SKM-1 treated with dmso at 0.1 percent for 144 hours (cell line): ENCODE measurements at regions not wholly inside any gene's neighbourhood (a gene's known extent, or its start where the extent isn't known, plus 50 kb on each side); places are given as distances from the start of the nearest gene placed in this dataset.

Experiments
- DNase-seq: peaks from one replicate; lab custom pipeline; 2025; ENCODE audit not compliant: unreplicated experiment; lab: John Stamatoyannopoulos, UW

DNA sequence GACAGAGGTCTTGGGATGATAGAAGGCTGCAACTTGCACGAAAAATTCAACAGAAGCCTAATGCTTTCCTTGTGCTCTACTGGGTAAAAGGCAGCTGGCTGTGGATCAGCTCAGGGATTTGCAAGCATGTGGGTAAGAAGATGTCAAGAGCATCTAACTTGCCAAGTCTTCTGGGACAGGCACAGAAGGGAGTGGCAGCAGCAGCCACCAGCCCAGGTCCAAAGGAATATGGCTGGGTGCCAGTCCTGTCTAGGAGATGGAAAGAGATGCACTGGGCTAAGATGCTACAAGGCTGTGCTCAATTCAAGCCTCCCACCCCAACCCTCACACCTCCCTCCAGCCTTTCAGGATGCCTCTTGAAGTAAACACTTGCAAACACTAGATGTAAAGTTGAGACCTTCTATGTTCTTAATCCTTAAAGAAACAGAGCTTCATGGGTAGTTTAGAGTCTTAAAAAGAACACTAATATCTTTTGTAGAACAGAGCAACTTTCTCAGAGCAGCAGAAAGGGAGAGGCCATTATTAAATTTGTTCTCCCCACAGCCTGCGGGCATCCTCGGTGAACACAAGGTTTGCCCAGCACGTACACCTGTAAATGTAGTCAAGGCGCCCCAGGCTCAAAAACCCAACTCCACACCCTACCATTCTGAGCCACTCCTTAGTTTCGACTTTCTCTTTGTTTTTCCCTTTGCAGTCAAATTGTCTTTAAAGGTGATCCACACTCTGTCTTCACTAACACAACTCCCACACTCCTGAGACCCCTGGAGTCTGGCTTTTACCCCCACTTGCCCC is 64.6 kb upstream of the BCAR3 start:
- DNase-seq: no peak

DNA sequence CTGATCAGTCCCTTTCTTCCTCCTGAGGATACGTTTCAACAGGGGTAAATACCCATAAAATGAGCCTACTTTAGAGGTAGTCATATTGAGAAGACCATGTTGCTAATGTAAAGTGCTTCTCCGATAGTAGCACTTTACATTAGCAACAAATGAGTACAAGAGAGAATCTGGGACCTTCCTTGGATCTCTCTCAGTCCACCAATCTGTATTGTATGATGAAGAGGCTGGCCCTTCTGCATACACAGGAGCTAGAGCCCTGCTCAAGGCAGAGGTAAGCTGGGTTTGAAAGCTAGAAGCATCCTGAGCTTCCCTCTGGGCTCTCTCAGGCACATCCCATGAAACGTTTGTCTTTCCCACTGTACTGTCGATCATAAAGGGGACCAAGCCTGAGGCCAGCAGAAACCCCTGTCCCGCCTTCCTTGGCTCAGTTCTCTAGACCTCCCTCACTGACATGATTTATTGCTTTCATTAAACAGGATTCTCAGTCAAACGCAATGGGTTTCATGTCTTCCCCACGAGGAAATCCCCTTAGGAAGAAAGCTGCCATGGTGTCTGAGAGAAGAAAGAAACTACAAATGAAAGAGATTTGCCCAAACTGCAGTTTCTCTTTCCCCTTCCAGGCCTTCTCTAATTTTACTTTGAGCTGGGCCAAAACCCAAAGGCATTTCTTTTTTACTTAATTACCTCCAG is 62.8 kb upstream of the BCAR3 start:
- DNase-seq: no peak

DNA sequence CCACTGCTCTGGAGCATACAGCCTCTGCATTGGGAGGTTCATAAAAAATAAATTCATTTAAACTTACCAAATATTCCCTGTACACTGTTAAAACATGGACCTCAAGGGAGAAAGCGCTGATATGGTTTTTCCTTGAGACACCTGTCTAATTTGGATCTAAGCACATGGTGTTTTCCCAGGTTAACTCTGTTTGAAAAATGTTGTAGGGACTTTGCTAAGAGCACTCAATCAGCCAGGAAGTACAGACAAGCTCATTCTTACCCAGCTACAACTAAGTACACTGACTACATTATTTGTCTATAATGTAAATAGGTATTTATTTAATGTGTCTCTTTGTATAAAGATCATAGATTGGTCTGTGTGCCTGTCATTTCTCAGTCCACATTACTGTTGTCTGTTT is 61.8 kb upstream of the BCAR3 start:
- DNase-seq: no peak

DNA sequence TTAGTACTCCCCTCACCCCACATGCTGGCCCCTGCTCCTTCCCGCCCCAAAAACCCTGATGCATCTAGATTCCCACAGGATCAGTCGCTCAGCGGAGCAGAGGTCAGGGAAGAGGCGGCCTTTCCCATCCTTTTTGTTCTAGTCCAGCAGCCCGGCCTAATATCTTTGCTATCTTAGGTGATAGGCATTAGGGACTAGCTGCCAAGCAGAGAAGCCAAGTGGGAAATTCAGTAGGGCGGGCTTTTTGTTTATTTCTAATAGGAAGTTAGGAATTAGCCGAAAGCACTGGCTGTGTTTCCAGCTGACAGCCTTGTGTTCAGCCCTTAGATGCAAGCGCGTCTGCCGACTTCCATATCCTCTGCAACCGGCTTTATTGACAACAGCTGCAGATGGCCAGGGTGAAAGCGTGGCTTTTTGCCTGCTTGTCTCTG is 59.0 kb upstream of the BCAR3 start:
- DNase-seq: no peak

DNA sequence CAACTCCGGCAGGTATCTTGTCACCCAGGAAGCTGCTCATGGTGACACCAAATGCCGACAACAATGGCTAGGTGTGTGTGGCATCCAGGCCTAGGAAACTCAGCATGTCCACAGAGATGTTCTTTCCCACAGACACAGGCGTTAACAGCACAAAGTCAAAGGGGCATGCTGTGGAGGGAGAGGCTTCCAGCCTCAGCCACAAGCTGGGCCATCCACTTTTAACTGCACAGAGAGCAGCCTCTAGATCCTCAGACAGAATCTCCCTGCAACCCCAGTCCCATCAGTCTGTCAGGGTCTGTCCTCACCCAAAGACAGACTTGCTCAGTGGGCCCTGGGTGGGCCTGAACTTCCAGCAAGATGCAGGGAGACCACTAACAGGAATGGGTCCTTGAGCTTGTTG is 58.5 kb upstream of the BCAR3 start:
- no peak for DNase-seq

DNA sequence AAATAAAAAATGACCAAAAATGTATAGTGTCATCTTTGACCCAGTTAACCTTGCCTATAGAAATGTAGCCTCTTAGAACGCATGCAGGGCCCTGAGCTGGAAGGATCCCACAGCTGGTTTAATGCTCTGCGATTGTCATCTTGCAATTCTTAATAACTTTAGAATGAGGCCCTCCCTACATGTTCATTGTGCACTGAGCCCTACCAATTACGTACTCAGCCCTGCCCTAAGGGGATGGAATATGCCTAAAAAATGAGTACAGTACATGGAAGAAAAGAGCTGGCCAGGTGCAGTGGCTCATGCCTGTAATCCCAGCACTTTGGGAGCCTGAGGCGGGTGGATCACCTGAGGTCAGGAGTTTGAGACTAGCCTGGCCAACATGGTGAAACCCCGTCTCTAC is 57.8 kb upstream of the BCAR3 start:
- no peak for DNase-seq

DNA sequence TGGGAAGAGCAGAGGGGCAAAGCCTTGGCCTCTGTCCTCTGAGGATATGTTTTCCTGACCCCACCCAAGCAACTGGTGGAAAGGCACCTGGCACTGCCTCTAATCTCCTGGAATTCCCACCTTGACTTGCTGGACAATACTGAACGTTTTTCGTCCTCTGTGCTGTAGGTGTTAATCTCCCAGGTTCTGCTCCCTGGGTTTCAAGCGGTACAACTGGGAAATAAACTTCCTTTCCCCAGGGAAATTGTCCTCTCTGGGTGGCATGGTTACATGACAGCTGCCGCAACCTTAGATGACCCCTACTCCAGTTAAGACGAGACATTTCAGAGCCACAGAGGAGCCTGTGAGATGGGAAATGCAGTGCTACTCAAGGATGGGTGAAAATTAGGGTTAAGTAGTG is 57.3 kb upstream of the BCAR3 start:
- DNase-seq: no peak

DNA sequence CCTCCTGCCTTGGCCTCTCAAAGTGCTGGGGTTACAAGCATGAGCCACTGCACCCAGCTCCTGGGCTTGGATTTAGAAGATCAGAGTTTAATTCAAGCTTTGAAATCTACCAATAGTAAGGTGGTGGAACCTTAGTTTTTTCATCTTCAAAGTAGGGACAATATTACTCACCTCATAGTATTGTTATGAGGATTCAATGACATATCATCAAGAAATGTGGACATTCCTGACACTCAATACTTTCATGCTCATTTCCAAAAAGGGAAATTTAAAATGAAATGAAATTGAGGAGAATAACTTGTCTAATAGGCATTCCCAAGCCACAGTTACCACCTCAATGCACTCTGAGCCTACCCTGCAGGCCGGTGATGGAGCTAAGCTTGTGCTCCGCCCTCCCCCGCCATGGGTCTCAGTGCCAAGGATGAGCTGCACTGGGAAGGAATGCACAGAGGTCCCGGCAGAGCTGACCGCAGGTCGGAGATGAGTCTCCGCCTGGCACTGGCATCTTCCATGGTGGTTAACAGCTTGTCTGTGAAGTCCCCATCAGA is 56.5 kb upstream of the BCAR3 start:
- no peak for DNase-seq

DNA sequence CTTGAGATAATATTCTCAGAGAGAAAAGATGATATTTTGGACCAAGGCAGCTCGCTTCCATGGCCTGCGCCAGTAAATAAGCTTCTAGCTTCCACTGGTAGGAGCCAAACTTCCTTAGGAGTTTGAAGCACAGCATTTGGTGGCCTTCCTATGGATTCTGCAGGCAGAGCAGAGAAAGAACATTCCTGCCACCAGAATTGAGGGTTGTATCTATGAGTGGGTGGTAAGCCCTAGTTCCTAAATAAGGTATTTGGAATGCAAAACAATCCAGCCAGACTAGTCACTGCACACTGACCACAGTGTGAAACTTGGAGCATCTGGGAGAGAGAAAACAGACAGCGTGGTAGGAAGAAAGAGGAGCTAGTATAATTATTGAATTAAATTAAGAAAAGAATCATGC is 54.1 kb upstream of the BCAR3 start:
- DNase-seq: no peak

DNA sequence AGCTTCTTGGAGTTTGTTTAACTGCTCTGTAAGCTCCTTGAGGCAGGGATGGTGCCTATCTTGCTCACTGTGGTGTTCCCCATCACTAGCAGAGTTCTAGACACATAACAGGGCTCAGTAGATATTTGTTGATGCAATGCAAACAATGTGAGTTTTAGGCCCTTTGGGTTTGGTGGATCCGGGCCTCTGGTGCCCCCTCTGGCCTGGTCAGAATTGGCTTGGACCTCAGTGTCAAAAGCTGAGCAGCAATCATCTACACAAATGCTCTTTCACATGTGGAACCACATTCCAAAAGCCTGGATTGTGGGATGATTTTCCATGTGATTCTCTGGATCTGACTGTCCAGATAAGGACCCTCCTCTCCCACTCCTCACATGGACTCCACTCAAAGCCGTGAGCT is 53.4 kb upstream of the BCAR3 start:
- DNase-seq: no peak

DNA sequence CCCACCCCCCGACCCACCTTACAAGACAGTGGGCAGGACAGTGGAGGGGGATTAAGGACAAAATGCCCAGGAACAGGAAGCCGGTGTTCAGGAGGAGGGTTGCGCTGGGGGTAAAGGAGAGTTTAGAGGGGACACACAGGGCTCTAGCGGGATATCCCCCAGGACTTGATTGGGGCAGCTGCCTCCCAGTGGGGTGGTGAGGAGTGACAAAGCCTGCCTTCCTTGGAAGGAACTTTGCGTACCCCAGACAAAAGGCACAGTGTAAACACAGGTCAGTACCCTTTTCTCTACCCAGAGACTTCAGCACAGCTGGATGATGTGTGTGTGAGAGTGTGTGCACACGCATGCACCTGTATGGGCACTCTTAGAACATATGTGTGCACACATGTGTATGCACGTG is 51.7 kb upstream of the BCAR3 start:
- DNase-seq: no peak

DNA sequence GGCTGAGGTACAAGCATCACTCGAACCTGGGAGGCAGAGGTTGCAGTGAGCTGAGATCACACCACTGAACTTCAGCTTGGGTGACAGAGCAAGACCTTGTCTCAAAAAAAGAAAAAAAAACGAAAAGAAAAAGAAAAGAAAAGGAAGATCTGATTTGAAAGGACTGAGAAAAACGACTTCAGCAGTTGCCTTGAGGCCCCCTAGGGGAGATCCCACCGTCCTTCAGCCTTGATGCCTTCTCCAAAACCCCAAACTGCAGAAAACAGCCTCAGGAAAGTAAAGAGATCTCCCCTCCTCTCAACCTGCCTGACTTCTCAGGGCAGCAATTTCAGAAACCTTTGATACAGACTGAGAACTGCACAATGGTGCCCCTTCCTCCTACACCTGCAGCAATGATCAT is 50.9 kb upstream of the BCAR3 start:
- DNase-seq: no peak
